HEK293 (cell line): ENCODE measurements at regions not wholly inside any gene's neighbourhood (a gene's known extent, or its start where the extent isn't known, plus 50 kb on each side); places are given as distances from the start of the nearest gene placed in this dataset.

Experiments
- CTCF ChIA-PET: fragments of 350-600 bp; formaldehyde crosslinking; extraction: SDS; loops from one replicate; lab custom pipeline; 2021; ENCODE audit warnings: antibody characterized with exemption; lab: Yijun Ruan, JAX
- POLR2A ChIA-PET: fragments of 300-600 bp; formaldehyde crosslinking; extraction: SDS; loops from one replicate; lab custom pipeline; 2020; ENCODE audit warnings: antibody characterized with exemption, inconsistent platforms; lab: Yijun Ruan, JAX
- H3K27ac ChIP-seq: fragments of 200-500 bp; sonication (Bioruptor generic); 2 replicates; pipeline ENCODE4 v1.5.1; 2014; ENCODE audit warnings: low read depth, low read length, control low read depth, inconsistent platforms; ENCODE audit errors: extremely low read depth
- H3K36me3 ChIP-seq, 2 experiments: fragments of 200-500 bp in 1 of 2; sonication (Bioruptor generic) in 1 of 2; 1 replicate in 1 of 2; 2 replicates in 1 of 2; pipeline ENCODE4 v1.5.1; 2014 to 2017; ENCODE audit warnings: inconsistent platforms in 2 of 2, low read length in 2 of 2; ENCODE audit not compliant: control insufficient read depth in 2 of 2, insufficient read depth in 1 of 2
- H3K4me1 ChIP-seq: fragments of 200-500 bp; sonication (Bioruptor generic); 2 replicates; pipeline ENCODE4 v1.5.1; 2014; ENCODE audit warnings: mild to moderate bottlenecking, low read length, inconsistent platforms; ENCODE audit not compliant: control insufficient read depth, insufficient read depth
- H3K4me3 ChIP-seq: 2 replicates; pipeline ENCODE4 v1.5.1; 2011; ENCODE audit warnings: low read depth, mild to moderate bottlenecking, control low read depth, low read length, moderate library complexity
- H3K9me3 ChIP-seq: fragments of 200-500 bp; sonication (Bioruptor generic); 2 replicates; pipeline ENCODE4 v1.5.1; 2014; ENCODE audit warnings: low read depth, low read length, inconsistent platforms; ENCODE audit not compliant: control insufficient read depth, insufficient read depth
- AEBP2 ChIP-seq: fragments of 450-650 bp; formaldehyde crosslinking; IDR thresholded peaks from 2 replicates; pipeline ENCODE4 v1.5.1; 2016; ENCODE audit warnings: missing biosample characterization, missing genetic modification characterization, borderline replicate concordance
- BCL11A ChIP-seq: fragments of 450-650 bp; formaldehyde crosslinking; IDR thresholded peaks from 2 replicates; pipeline ENCODE4 v1.5.1; 2016; ENCODE audit warnings: low read depth, missing biosample characterization, missing genetic modification characterization
- FEZF1 ChIP-seq: fragments of 450-650 bp; formaldehyde crosslinking; IDR thresholded peaks from 2 replicates; pipeline ENCODE4 v1.5.1; 2016; ENCODE audit warnings: missing biosample characterization, missing genetic modification characterization
- HOXA7 ChIP-seq: sonication (generic); formaldehyde crosslinking; IDR thresholded peaks from 2 replicates; pipeline ENCODE4 v1.8.1; 2022; ENCODE audit warnings: missing genetic modification reagents, borderline replicate concordance
- KLF7 ChIP-seq: fragments of 450-650 bp; formaldehyde crosslinking; IDR thresholded peaks from 2 replicates; pipeline ENCODE4 v1.5.1; 2016; ENCODE audit warnings: missing biosample characterization, missing genetic modification characterization, borderline replicate concordance
- KLF9 ChIP-seq: fragments of 450-650 bp; formaldehyde crosslinking; IDR thresholded peaks from 2 replicates; pipeline ENCODE4 v1.5.1; 2016; ENCODE audit warnings: missing biosample characterization, missing genetic modification characterization, low read depth
- MZF1 ChIP-seq: fragments of 450-650 bp; formaldehyde crosslinking; IDR thresholded peaks from 2 replicates; pipeline ENCODE4 v1.5.1; 2017; ENCODE audit warnings: missing biosample characterization, missing genetic modification characterization, borderline replicate concordance
- OSR2 ChIP-seq: fragments of 450-650 bp; formaldehyde crosslinking; IDR thresholded peaks from 2 replicates; pipeline ENCODE4 v1.5.1; 2016; ENCODE audit warnings: missing biosample characterization, missing genetic modification characterization
- PRDM1 ChIP-seq: fragments of 450-650 bp; formaldehyde crosslinking; IDR thresholded peaks from 2 replicates; pipeline ENCODE4; 2016; ENCODE audit warnings: missing biosample characterization, missing genetic modification characterization
- RBAK ChIP-seq: fragments of 450-650 bp; formaldehyde crosslinking; IDR thresholded peaks from 2 replicates; pipeline ENCODE4 v1.5.1; 2016; ENCODE audit warnings: missing biosample characterization, missing genetic modification characterization
- SP3 ChIP-seq: fragments of 450-650 bp; formaldehyde crosslinking; IDR thresholded peaks from 2 replicates; pipeline ENCODE4 v1.5.1; 2016; ENCODE audit warnings: missing biosample characterization, missing genetic modification characterization
- ZBTB1 ChIP-seq: fragments of 450-650 bp; formaldehyde crosslinking; IDR thresholded peaks from 2 replicates; pipeline ENCODE4 v1.5.1; 2016; ENCODE audit warnings: missing biosample characterization, missing genetic modification characterization
- ZBTB11 ChIP-seq: fragments of 450-650 bp; formaldehyde crosslinking; conservative IDR thresholded peaks from 2 replicates; pipeline ENCODE4 v1.5.1; 2016; ENCODE audit warnings: low read depth, missing biosample characterization, missing genetic modification characterization
- ZFP69B ChIP-seq: fragments of 450-650 bp; formaldehyde crosslinking; IDR thresholded peaks from 2 replicates; pipeline ENCODE4 v1.5.1; 2016; ENCODE audit warnings: missing biosample characterization, missing genetic modification characterization
- ZIC2 ChIP-seq: fragments of 450-650 bp; formaldehyde crosslinking; IDR thresholded peaks from 2 replicates; pipeline ENCODE4 v1.5.1; 2016; ENCODE audit warnings: missing biosample characterization, missing genetic modification characterization
- ZNF174 ChIP-seq: fragments of 450-650 bp; formaldehyde crosslinking; IDR thresholded peaks from 2 replicates; pipeline ENCODE4 v1.5.0; 2017; ENCODE audit warnings: missing biosample characterization, mild to moderate bottlenecking, missing genetic modification characterization
- ZNF404 ChIP-seq: fragments of 450-650 bp; formaldehyde crosslinking; IDR thresholded peaks from 2 replicates; pipeline ENCODE4 v1.5.1; 2017; ENCODE audit warnings: missing biosample characterization, missing genetic modification characterization
- ZNF426 ChIP-seq: fragments of 450-650 bp; formaldehyde crosslinking; IDR thresholded peaks from 2 replicates; pipeline ENCODE4 v1.5.1; 2017; ENCODE audit warnings: missing biosample characterization, missing genetic modification characterization, mild to moderate bottlenecking, inconsistent platforms, moderate library complexity
- ZNF433 ChIP-seq: fragments of 450-650 bp; formaldehyde crosslinking; IDR thresholded peaks from 2 replicates; pipeline ENCODE4 v1.5.1; 2016; ENCODE audit warnings: missing biosample characterization, missing genetic modification characterization, low read depth
- ZNF48 ChIP-seq: fragments of 450-650 bp; formaldehyde crosslinking; IDR thresholded peaks from 2 replicates; pipeline ENCODE4 v1.5.1; 2016; ENCODE audit warnings: missing biosample characterization, missing genetic modification characterization
- ZNF560 ChIP-seq: fragments of 450-650 bp; formaldehyde crosslinking; IDR thresholded peaks from 2 replicates; pipeline ENCODE4 v1.5.1; 2017; ENCODE audit warnings: missing biosample characterization, missing genetic modification characterization, borderline replicate concordance
- ZNF596 ChIP-seq: fragments of 450-650 bp; IDR thresholded peaks from 2 replicates; pipeline ENCODE4 v1.5.0; 2018; ENCODE audit warnings: missing biosample characterization, mild to moderate bottlenecking, missing genetic modification characterization, moderate library complexity
- ZNF626 ChIP-seq: fragments of 450-650 bp; sonication (Bioruptor Pico); formaldehyde crosslinking; IDR thresholded peaks from 2 replicates; pipeline ENCODE4 v1.5.1; 2018; ENCODE audit warnings: missing biosample characterization, missing genetic modification characterization, inconsistent platforms
- ZNF629 ChIP-seq: fragments of 450-650 bp; formaldehyde crosslinking; IDR thresholded peaks from 2 replicates; pipeline ENCODE4 v1.5.1; 2017; ENCODE audit warnings: missing biosample characterization, missing genetic modification characterization
- ZNF654 ChIP-seq: fragments of 450-650 bp; formaldehyde crosslinking; IDR thresholded peaks from 2 replicates; pipeline ENCODE4 v1.5.1; 2016; ENCODE audit warnings: low read depth, missing biosample characterization, missing genetic modification characterization
- ZNF76 ChIP-seq: fragments of 450-650 bp; formaldehyde crosslinking; IDR thresholded peaks from 2 replicates; pipeline ENCODE4; 2016; ENCODE audit warnings: low read depth, missing biosample characterization, missing genetic modification characterization, borderline replicate concordance
- ZNF791 ChIP-seq: fragments of 450-650 bp; formaldehyde crosslinking; IDR thresholded peaks from 2 replicates; pipeline ENCODE4 v1.5.1; 2016; ENCODE audit warnings: missing biosample characterization, missing genetic modification characterization
- TF ChIP-seq, protein P1 (sequence below): fragments of 450-650 bp; formaldehyde crosslinking; IDR thresholded peaks from 2 replicates; pipeline ENCODE4 v1.5.1; 2016; ENCODE audit warnings: missing biosample characterization, missing genetic modification characterization

- Histone ChIP-seq H3K4me1 (no peaks in the 10 kb centered on the region), H3K9me3 (no peaks in the 10 kb centered on the region), H3K27ac (no peak overlapping the region), H3K36me3 (no peaks in the 10 kb centered on the region; a peak in 1 of 3 replicates), H3K4me3 (no peak overlapping the region)
- ChIA-PET CTCF (interaction anchor here (0.6 kb wide), 1 partner anchor 168 kb away, joined by 3 read pairs; no protein-coding TSS in a partner anchor), POLR2A (no interaction called here)
- TF ChIP-seq ZBTB11 (tag by site-specific recombination) (no peak), HOXA7 (CRISPR knock-in tag) (no peak), MZF1 (tag by site-specific recombination) (no peak), ZNF629 (tag by site-specific recombination) (no peak), ZNF433 (tag by site-specific recombination) (no peak), PRDM1 (tag by site-specific recombination) (peak; percentile 63), ZNF404 (tag by site-specific recombination) (no peak), ZNF560 (tag by site-specific recombination) (no peak), ZNF791 (0 out of 2 replicates have a peak, but pooled peaks have one; percentile 17), ZNF654 (tag by site-specific recombination) (no peak), RBAK (no peak), BCL11A (no peak), ZBTB1 (tag by site-specific recombination) (no peak), ZNF626 (no peak)
- TF ChIP-seq, protein P1, sequence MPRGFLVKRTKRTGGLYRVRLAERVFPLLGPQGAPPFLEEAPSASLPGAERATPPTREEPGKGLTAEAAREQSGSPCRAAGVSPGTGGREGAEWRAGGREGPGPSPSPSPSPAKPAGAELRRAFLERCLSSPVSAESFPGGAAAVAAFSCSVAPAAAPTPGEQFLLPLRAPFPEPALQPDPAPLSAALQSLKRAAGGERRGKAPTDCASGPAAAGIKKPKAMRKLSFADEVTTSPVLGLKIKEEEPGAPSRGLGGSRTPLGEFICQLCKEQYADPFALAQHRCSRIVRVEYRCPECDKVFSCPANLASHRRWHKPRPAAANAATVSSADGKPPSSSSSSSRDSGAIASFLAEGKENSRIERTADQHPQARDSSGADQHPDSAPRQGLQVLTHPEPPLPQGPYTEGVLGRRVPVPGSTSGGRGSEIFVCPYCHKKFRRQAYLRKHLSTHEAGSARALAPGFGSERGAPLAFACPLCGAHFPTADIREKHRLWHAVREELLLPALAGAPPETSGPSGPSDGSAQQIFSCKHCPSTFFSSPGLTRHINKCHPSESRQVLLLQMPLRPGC, result no peak
Observed at GRCh38 chr22:26905640-26906039, 248.3 kb downstream of the MIAT start.

DNA sequence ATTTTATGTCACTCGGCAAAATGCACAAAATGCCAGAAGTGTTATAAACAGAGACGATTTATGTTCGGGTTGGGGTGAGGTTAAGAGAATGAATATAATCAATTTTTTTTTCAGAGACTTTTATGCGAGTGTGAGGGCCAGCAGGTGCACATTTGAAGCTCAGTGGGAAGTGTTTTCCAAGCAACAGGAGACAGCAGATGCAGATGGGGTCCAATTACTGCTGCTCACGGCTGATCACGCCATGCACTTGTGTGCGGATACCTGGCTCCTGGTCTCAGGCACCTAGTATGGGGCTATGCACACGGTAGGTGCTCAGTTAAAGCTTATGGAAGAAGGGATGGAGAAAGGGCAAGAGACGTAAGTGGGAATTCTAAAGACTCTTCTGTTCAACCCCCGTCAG is 249.1 kb downstream of the MIAT start:
- H3K27ac ChIP-seq, result no peak overlapping the region
- TF ChIP-seq ZFP69B (tag by site-specific recombination) (no peak), ZNF174 (tag by site-specific recombination) (no peak), ZNF76 (tag by site-specific recombination) (no peak), ZIC2 (tag by site-specific recombination) (peak; percentile 89), ZNF426 (tag by site-specific recombination) (no peak), KLF9 (no peak), ZBTB11 (tag by site-specific recombination) (no peak), ZNF48 (tag by site-specific recombination) (no peak), ZNF596 (no peak), FEZF1 (tag by site-specific recombination) (0 out of 2 replicates have a peak, but pooled peaks have one; percentile 10), AEBP2 (tag by site-specific recombination) (no peak), SP3 (tag by site-specific recombination) (no peak), OSR2 (tag by site-specific recombination) (no peak), KLF7 (tag by site-specific recombination) (no peak)

More for the DNA sequence above, 249.1 kb downstream of the MIAT start:
- Histone ChIP-seq H3K9me3 (no peaks in the 10 kb centered on the region), H3K4me1 (no peaks in the 10 kb centered on the region), H3K36me3 (no peaks in the 10 kb centered on the region; a peak in 1 of 3 replicates), H3K4me3 (no peak overlapping the region)
- ChIA-PET CTCF (interaction anchor here (0.6 kb wide), 1 partner anchor 17 kb away, joined by 3 read pairs; no protein-coding TSS in a partner anchor), POLR2A (no interaction called here)
